ENCODE measurements at regions not wholly inside any gene's neighbourhood (a gene's known extent, or its start where the extent isn't known, plus 50 kb on each side); places are given as distances from the start of the nearest gene placed in this dataset.

- Histone ChIP-seq H3K79me2 (ENCODE audit: control insufficient read depth in 1 of 2, insufficient read depth in 2 of 2, low read length in 2 of 2) (no peaks in the 10 kb centered on the region), H3K4me2 (ENCODE audit: insufficient read depth in 1 of 2, low read depth in 2 of 2, low read length in 2 of 2) (no peak overlapping the region), H3K4me3 (ENCODE audit: extremely low read depth in 1 of 4, insufficient read depth in 2 of 4, low read depth in 3 of 4, low read length in 4 of 4) (no peak overlapping the region), H4K5ac (ENCODE audit: insufficient read length, low read depth, low read length) (no peak overlapping the region), H4K91ac (replicated peaks; ENCODE audit: insufficient read length, low read length) (no peak overlapping the region), H3K4ac (replicated peaks; ENCODE audit: insufficient read length, low read depth, low read length) (no peak overlapping the region), H2BK120ac (replicated peaks; ENCODE audit: low read depth, low read length) (no peak overlapping the region), H3K27me3 (replicated peaks in 1 of 4; ENCODE audit: control insufficient read depth in 3 of 4, extremely low read depth in 1 of 4, insufficient read depth in 3 of 4, low read length in 3 of 4) (no peaks in the 10 kb centered on the region), H3K23ac (ENCODE audit: insufficient read length) (no peak overlapping the region), H3K79me1 (ENCODE audit: low read depth, low read length) (no peaks in the 10 kb centered on the region), H3K18ac (ENCODE audit: extremely low read depth, low read length) (no peak overlapping the region), H2BK5ac (ENCODE audit: low read depth, low read length) (no peak overlapping the region), H3K9me3 (ENCODE audit: insufficient read depth in 2 of 2, low read depth in 1 of 2, low read length in 1 of 2) (no peaks in the 10 kb centered on the region), H4K8ac (ENCODE audit: extremely low read depth, insufficient read depth, low read length) (no peak overlapping the region), H2AK5ac (ENCODE audit: low read depth, low read length) (no peak overlapping the region), H2AFZ (ENCODE audit: low read length) (no peak overlapping the region), H2BK20ac (ENCODE audit: low read length) (no peak overlapping the region), H3K9ac (replicated peaks in 1 of 4; ENCODE audit: extremely low read depth in 1 of 4, low read depth in 3 of 4, low read length in 3 of 4) (no peak overlapping the region), H3K36me3 (ENCODE audit: control insufficient read depth in 2 of 4, insufficient read depth in 4 of 4, low read length in 3 of 4) (no peaks in the 10 kb centered on the region), H3K27ac (ENCODE audit: low read depth, low read length) (no peak overlapping the region), H3K23me2 (ENCODE audit: low read depth, low read length) (no peaks in the 10 kb centered on the region), H4K20me1 (replicated peaks in 1 of 2; ENCODE audit: control insufficient read depth in 1 of 2, insufficient read depth in 2 of 2, low read length in 2 of 2) (no peaks in the 10 kb centered on the region), H2BK15ac (ENCODE audit: low read length) (no peak overlapping the region), H2BK12ac (ENCODE audit: low read depth, low read length) (no peak overlapping the region), H3K4me1 (replicated peaks in 1 of 4; ENCODE audit: control insufficient read depth in 3 of 4, insufficient read depth in 4 of 4, low read length in 3 of 4) (peaks cover 0 to 9% (median 7%) of the 10 kb centered on the region in 4 experiments; a peak in 3 of 7 replicates), H3K14ac (ENCODE audit: insufficient read length) (no peak overlapping the region), H3K56ac (replicated peaks; ENCODE audit: insufficient read length, low read depth, low read length) (no peak overlapping the region)
- CTCF ChIA-PET (ENCODE audit: partially characterized antibody), result interaction anchor here (0.6 to 0.8 kb wide), 4 partner anchors 36 to 1044 kb away, joined by 3 to 4 read pairs (median 3); no protein-coding TSS in a partner anchor
- FAIRE-seq, result no peak
- POLR2A ChIA-PET (ENCODE audit: partially characterized antibody), result no interaction called here
- DNase-seq (ENCODE audit: low read depth in 1 of 2, low spot score in 2 of 2), result no peak
- TF ChIP-seq TAF7 (optimal IDR thresholded peaks at IDR 0.05; ENCODE audit: borderline replicate concordance, low read depth, low read length) (no peak), HDAC6 (IDR thresholded peaks at IDR 0.05; ENCODE audit: low read depth, low read length) (no peak), CBX5 (IDR thresholded peaks at IDR 0.05; ENCODE audit: low read depth, low read length) (no peak), SUZ12 (IDR thresholded peaks at IDR 0.05; ENCODE audit: low read length) (no peak), E2F6 (IDR thresholded peaks at IDR 0.05) (no peak), SP1 (IDR thresholded peaks at IDR 0.05; ENCODE audit: low read depth, low read length) (no peak), TAF1 (IDR thresholded peaks at IDR 0.05; ENCODE audit: low read depth, low read length) (no peak), NRF1 (IDR thresholded peaks at IDR 0.05; ENCODE audit: low read depth, low read length) (no peak), GABPA (IDR thresholded peaks at IDR 0.05; ENCODE audit: borderline replicate concordance, insufficient read depth, low read length) (no peak), PHF8 (conservative IDR thresholded peaks at IDR 0.05; ENCODE audit: low read depth, low read length) (no peak), TCF12 (IDR thresholded peaks at IDR 0.05; ENCODE audit: low read depth, low read length) (no peak)
- 92% methylated on average over 14 of the region's 14 CpGs; no CpG with 5 or more reads in 1 of the 2 experiments for WGBS, 2 experiments (ENCODE audit: extremely low coverage in 1 of 2, insufficient coverage in 1 of 2, insufficient read length in 1 of 2, insufficient replicate concordance in 2 of 2, low coverage in 1 of 2, low lambda C conversion rate in 2 of 2, missing lambda C conversion rate in 1 of 2)
Observed at GRCh38 chr12:127898616-127899015, 368.4 kb upstream of the TMEM132C start.
